ENCODE measurements at regions not wholly inside any gene's neighbourhood (a gene's known extent, or its start where the extent isn't known, plus 50 kb on each side); places are given as distances from the start of the nearest gene placed in this dataset.

GRCh38 chr3:161571951-161572350 lies 75.3 kb downstream of the OTOL1 start:
- no peak overlapping the region for H3K27ac Mint-ChIP-seq
- TF ChIP-seq, protein P1, sequence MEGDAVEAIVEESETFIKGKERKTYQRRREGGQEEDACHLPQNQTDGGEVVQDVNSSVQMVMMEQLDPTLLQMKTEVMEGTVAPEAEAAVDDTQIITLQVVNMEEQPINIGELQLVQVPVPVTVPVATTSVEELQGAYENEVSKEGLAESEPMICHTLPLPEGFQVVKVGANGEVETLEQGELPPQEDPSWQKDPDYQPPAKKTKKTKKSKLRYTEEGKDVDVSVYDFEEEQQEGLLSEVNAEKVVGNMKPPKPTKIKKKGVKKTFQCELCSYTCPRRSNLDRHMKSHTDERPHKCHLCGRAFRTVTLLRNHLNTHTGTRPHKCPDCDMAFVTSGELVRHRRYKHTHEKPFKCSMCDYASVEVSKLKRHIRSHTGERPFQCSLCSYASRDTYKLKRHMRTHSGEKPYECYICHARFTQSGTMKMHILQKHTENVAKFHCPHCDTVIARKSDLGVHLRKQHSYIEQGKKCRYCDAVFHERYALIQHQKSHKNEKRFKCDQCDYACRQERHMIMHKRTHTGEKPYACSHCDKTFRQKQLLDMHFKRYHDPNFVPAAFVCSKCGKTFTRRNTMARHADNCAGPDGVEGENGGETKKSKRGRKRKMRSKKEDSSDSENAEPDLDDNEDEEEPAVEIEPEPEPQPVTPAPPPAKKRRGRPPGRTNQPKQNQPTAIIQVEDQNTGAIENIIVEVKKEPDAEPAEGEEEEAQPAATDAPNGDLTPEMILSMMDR (IDR thresholded peaks at IDR 0.05), result no peak
- no peak for ATAC-seq (ENCODE audit: poor library complexity)

DNA sequence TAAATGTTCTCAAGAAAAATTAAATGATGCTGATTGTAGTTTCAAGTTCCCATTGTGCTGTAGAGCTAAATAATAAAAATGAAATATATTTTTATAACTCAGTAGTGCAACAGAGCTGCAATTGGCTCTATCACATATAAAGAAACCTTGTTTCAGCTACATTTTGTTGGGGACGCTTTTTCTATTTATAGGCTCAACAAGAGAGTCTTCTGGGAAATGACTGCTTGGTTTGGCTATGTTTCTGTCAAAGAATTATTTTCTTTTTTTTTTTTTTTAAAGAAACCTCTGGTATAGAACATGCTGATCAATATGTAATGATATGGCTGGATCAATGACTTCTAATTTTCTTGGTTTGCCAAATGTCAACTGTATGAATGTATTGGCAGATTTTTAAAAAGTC lies 76.5 kb downstream of the OTOL1 start:
- Mint-ChIP-seq H3K4me1 (ENCODE audit: low read depth) (no peaks in the 10 kb centered on the region), H3K27ac (no peak overlapping the region), H3K27me3 (no peaks in the 10 kb centered on the region), H3K36me3 (ENCODE audit: low read depth) (no peaks in the 10 kb centered on the region), H3K9me3 (no peaks in the 10 kb centered on the region), H3K4me3 (no peak overlapping the region)
- Histone ChIP-seq H3K9me3 (ENCODE audit: control insufficient read depth in 1 of 2, insufficient read depth in 1 of 2, low read length in 2 of 2) (no peaks in the 10 kb centered on the region), H3K4me1 (ENCODE audit: insufficient read depth, low read length) (no peaks in the 10 kb centered on the region), H3K27ac (ENCODE audit: low read depth in 1 of 2, low read length in 2 of 2) (no peak overlapping the region), H3K36me3 (ENCODE audit: insufficient read depth, low read length) (no peaks in the 10 kb centered on the region), H3K27me3 (ENCODE audit: control insufficient read depth in 1 of 2, insufficient read depth in 2 of 2, low read length in 2 of 2) (no peaks in the 10 kb centered on the region), H3K4me3 (ENCODE audit: low read length) (no peak overlapping the region)
- ChIA-PET POLR2A (no interaction called here), CTCF (no interaction called here)
- ATAC-seq (ENCODE audit: poor library complexity) (no peak), DNase-seq (no peak)
- intact Hi-C loops (cut with DNase I, micrococcal nuclease), result no loop called here
- TF ChIP-seq, protein P1 (IDR thresholded peaks at IDR 0.05), result no peak

More at GRCh38 chr3:161571951-161572350, 75.3 kb downstream of the OTOL1 start:
- H3K4me3 ChIP-seq (ENCODE audit: low read length), result no peak overlapping the region
- H3K36me3 ChIP-seq (ENCODE audit: insufficient read depth, low read length), result no peaks in the 10 kb centered on the region
- Mint-ChIP-seq H3K4me1 (ENCODE audit: low read depth) (no peaks in the 10 kb centered on the region), H3K9me3 (no peaks in the 10 kb centered on the region), H3K27me3 (no peaks in the 10 kb centered on the region), H3K36me3 (ENCODE audit: low read depth) (no peaks in the 10 kb centered on the region), H3K4me3 (no peak overlapping the region)
- H3K4me1 ChIP-seq (ENCODE audit: insufficient read depth, low read length), result no peaks in the 10 kb centered on the region
- intact Hi-C loops (cut with DNase I, micrococcal nuclease), result no loop called here
- no peak overlapping the region for H3K27ac ChIP-seq (ENCODE audit: low read depth in 1 of 2, low read length in 2 of 2)
- DNase-seq, result no peak
- ChIA-PET CTCF (no interaction called here), POLR2A (no interaction called here)
- H3K9me3 ChIP-seq (ENCODE audit: control insufficient read depth in 1 of 2, insufficient read depth in 1 of 2, low read length in 2 of 2), result no peaks in the 10 kb centered on the region
- H3K27me3 ChIP-seq (ENCODE audit: control insufficient read depth in 1 of 2, insufficient read depth in 2 of 2, low read length in 2 of 2), result no peaks in the 10 kb centered on the region

DNA sequence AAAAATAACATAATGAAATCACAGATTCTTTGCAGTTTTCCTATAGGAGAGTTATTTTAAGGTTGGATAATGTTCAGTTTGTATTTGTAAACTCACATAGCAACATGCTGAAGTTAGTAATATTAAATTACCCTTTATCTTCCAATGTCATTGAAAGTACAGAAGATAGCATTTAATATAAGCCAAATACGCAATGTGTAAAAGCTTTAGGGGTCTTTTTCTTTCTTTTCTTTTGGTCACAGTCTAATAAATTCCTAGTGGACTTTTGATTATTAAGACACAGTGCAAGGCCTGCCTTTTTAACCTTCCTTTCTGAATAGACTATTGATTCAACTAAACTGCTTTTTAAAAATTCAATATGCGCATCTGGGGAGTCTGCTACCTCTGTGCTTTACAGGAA lies 79.3 kb downstream of the OTOL1 start:
- intact Hi-C loops (cut with DNase I, micrococcal nuclease), result no loop called here
- H3K9me3 Mint-ChIP-seq, result no peaks in the 10 kb centered on the region
- Histone ChIP-seq H3K27me3 (ENCODE audit: control insufficient read depth in 1 of 2, insufficient read depth in 2 of 2, low read length in 2 of 2) (no peaks in the 10 kb centered on the region), H3K27ac (ENCODE audit: low read depth in 1 of 2, low read length in 2 of 2) (no peak overlapping the region), H3K4me1 (ENCODE audit: insufficient read depth, low read length) (no peaks in the 10 kb centered on the region), H3K36me3 (ENCODE audit: insufficient read depth, low read length) (no peaks in the 10 kb centered on the region), H3K4me3 (ENCODE audit: low read length) (no peak overlapping the region), H3K9me3 (ENCODE audit: control insufficient read depth in 1 of 2, insufficient read depth in 1 of 2, low read length in 2 of 2) (no peaks in the 10 kb centered on the region)
- no peak overlapping the region for H3K27ac Mint-ChIP-seq
- H3K27me3 Mint-ChIP-seq, result no peaks in the 10 kb centered on the region
- H3K4me1 Mint-ChIP-seq (ENCODE audit: low read depth), result no peaks in the 10 kb centered on the region
- TF ChIP-seq, protein P1 (IDR thresholded peaks at IDR 0.05), result no peak
- CTCF ChIA-PET, result no interaction called here
- H3K36me3 Mint-ChIP-seq (ENCODE audit: low read depth), result no peaks in the 10 kb centered on the region
- no peak for DNase-seq
- POLR2A ChIA-PET, result no interaction called here
- no peak for ATAC-seq (ENCODE audit: poor library complexity)
- H3K4me3 Mint-ChIP-seq, result no peak overlapping the region

Data from CD4-positive, alpha-beta T cell (primary cell).